Parathyroid adenoma (tissue), 2 donors: ENCODE measurements at regions not wholly inside any gene's neighbourhood (a gene's known extent, or its start where the extent isn't known, plus 50 kb on each side); places are given as distances from the start of the nearest gene placed in this dataset.
"Not testable (repeated sequence)": the region's sequence is repeated elsewhere in the genome, so short reads cannot be mapped to it uniquely, and the experiment has no call there.

Experiments used
- H2AFZ ChIP-seq: fragments of 300-600 bp; sonication (generic); one replicate; pipeline ENCODE4 v1.7.0; 2017; ENCODE audit warnings: antibody characterized with exemption, mild to moderate bottlenecking
- H3K27ac ChIP-seq: fragments of 300-600 bp; sonication (generic); one replicate; pipeline ENCODE4 v1.7.0; 2017
- H3K27me3 ChIP-seq: fragments of 300-600 bp; sonication (generic); one replicate; pipeline ENCODE4 v1.7.0; 2017; ENCODE audit warnings: low read length; ENCODE audit not compliant: control insufficient read depth, insufficient read depth
- H3K36me3 ChIP-seq: fragments of 300-600 bp; sonication (generic); one replicate; pipeline ENCODE4 v1.7.0; 2017; ENCODE audit warnings: low read length; ENCODE audit not compliant: control insufficient read depth, insufficient read depth
- H3K4me1 ChIP-seq: fragments of 300-600 bp; sonication (generic); one replicate; pipeline ENCODE4 v1.7.0; 2017; ENCODE audit warnings: control low read depth
- H3K4me2 ChIP-seq: fragments of 300-600 bp; sonication (generic); one replicate; pipeline ENCODE4 v1.7.0; 2017; ENCODE audit warnings: low read length
- H3K4me3 ChIP-seq: fragments of 300-600 bp; sonication (generic); one replicate; pipeline ENCODE4 v1.7.0; 2017; ENCODE audit warnings: low read depth, low read length
- H3K79me2 ChIP-seq: fragments of 300-600 bp; sonication (generic); one replicate; pipeline ENCODE4 v1.7.0; 2017; ENCODE audit warnings: control low read depth
- H3K9ac ChIP-seq: fragments of 300-600 bp; sonication (generic); one replicate; pipeline ENCODE4 v1.7.0; 2017; ENCODE audit warnings: mild to moderate bottlenecking
- H3K9me3 ChIP-seq: fragments of 300-600 bp; sonication (generic); one replicate; pipeline ENCODE4 v1.7.0; 2017; ENCODE audit warnings: low read length; ENCODE audit not compliant: control insufficient read depth
- TF ChIP-seq, protein P1 (sequence below): fragments of 300-600 bp; sonication (generic); IDR thresholded peaks from one replicate; pipeline ENCODE4 v1.7.0; 2017; ENCODE audit warnings: antibody characterized with exemption, mild to moderate bottlenecking
- donor health status: primary hyperparathyroidism.

DNA sequence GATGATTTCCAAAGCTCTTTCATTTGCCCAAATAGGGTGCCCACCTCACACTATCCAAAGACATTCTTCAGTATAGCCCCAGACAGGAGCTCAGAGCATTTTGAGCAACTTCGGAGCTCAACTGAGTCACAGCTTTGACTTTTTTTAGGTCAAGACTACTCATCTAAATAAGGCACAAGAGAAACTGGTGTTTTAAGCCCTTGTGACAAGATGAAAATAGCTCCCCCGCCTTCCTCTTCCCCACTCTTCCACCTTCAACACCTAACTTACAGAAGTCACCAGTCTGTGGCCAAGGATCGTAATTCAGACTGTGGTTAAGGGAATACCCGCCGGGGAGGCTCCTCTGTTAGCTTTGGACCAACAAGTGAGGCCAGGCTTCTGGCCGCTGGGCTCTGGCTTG lies 60.4 kb upstream of the CA12 start:
- H3K9ac ChIP-seq, result no peak overlapping the region
- no peaks in the 10 kb centered on the region for H3K27me3 ChIP-seq
- H3K36me3 ChIP-seq, result no peaks in the 10 kb centered on the region
- no peaks in the 10 kb centered on the region for H3K9me3 ChIP-seq
- H3K79me2 ChIP-seq, result no peaks in the 10 kb centered on the region
- H2AFZ ChIP-seq, result no peak overlapping the region
- H3K4me3 ChIP-seq, result no peak overlapping the region
- H3K27ac ChIP-seq, result no peak overlapping the region
- no peak overlapping the region for H3K4me2 ChIP-seq
- TF ChIP-seq, protein P1, sequence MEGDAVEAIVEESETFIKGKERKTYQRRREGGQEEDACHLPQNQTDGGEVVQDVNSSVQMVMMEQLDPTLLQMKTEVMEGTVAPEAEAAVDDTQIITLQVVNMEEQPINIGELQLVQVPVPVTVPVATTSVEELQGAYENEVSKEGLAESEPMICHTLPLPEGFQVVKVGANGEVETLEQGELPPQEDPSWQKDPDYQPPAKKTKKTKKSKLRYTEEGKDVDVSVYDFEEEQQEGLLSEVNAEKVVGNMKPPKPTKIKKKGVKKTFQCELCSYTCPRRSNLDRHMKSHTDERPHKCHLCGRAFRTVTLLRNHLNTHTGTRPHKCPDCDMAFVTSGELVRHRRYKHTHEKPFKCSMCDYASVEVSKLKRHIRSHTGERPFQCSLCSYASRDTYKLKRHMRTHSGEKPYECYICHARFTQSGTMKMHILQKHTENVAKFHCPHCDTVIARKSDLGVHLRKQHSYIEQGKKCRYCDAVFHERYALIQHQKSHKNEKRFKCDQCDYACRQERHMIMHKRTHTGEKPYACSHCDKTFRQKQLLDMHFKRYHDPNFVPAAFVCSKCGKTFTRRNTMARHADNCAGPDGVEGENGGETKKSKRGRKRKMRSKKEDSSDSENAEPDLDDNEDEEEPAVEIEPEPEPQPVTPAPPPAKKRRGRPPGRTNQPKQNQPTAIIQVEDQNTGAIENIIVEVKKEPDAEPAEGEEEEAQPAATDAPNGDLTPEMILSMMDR, result no peak
- peaks cover under 1% of the 10 kb centered on the region for H3K4me1 ChIP-seq

DNA sequence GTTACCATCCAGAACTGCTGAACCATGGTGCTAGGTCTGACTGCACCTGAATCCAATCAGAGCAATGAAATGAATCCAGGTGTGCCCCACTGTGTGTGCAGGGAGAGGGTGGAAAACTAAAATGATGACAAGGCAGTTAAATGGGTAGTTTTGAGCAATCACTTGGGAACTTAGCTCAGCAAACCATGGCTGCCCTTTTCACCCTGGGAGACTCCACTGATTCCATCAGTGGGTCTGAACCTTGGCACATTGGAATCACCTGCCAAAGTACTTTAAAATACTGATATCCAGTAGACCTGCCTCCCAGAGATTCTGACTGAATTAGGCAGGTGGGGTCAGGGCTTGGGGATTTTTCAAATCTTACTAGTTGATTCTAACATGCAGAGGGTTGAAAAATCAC lies 59.8 kb upstream of the USP3 start:
- TF ChIP-seq, protein P1, result no peak
- Histone ChIP-seq H3K36me3 (no peaks in the 10 kb centered on the region), H3K79me2 (no peaks in the 10 kb centered on the region)

DNA sequence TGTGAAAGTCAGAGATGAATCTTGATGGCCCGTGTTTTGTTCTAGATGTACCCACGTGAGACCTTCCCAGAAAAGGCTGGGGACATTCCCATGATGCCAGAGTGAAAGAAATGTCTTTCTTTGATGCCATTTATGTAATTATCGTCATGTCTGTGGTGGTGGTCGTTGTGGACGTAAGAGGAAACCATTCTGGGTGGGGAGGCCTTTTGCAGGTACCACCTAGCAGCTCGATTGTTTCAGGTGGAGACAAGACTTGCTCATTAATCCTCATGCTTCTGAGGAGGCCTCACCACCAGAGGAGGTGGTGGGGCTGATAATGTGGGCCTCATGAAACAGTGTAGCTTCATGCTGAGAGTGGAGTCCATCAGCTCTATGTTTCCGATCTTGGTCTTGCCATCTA lies 58.1 kb upstream of the USP3 start:
- Histone ChIP-seq H3K27me3 (no peaks in the 10 kb centered on the region), H3K9ac (no peak overlapping the region), H3K27ac (no peak overlapping the region), H2AFZ (no peak overlapping the region), H3K9me3 (no peaks in the 10 kb centered on the region), H3K4me1 (no peaks in the 10 kb centered on the region), H3K79me2 (no peaks in the 10 kb centered on the region), H3K4me3 (no peak overlapping the region), H3K4me2 (no peak overlapping the region), H3K36me3 (no peaks in the 10 kb centered on the region)
- TF ChIP-seq, protein P1, result no peak

More for the DNA sequence above, 59.8 kb upstream of the USP3 start:
- no peak overlapping the region for H3K27ac ChIP-seq
- H3K4me3 ChIP-seq, result no peak overlapping the region
- H2AFZ ChIP-seq, result no peak overlapping the region
- no peaks in the 10 kb centered on the region for H3K9me3 ChIP-seq
- H3K27me3 ChIP-seq, result no peaks in the 10 kb centered on the region
- H3K9ac ChIP-seq, result no peak overlapping the region
- H3K4me1 ChIP-seq, result no peaks in the 10 kb centered on the region
- H3K4me2 ChIP-seq, result no peak overlapping the region

DNA sequence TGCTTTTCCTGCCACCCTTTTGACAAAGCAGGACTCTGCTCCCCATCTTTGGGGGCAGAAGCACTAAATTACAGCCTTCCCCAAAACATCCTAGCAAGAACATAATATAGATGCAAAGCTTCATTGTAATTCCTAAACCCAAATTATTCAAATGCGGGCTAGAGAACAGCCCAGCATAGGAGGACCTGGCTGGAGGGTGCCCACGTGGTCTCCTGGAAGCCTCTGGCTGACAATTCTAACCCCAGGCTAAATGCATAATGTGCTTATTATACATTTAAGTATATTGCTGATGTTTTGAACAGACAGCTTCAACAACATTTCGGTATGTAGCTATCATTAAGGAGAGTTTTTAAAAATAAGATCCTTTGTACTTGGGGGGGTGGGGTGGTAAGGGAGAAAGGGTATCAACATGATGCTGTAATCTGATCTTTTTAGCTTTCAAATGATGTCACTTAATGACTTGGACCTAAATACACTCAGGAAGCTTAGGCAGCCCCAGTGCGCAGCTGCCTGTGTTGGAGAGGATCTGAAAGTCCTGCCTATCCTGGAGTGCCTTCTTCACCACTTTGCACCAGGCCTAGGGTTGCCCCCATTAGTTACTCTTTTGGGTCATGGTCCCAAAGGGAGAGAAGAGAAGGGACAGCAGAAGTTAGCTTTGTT lies 57.2 kb upstream of the USP3 start:
- TF ChIP-seq, protein P1, result no peak
- H3K4me1 ChIP-seq, result no peaks in the 10 kb centered on the region
- H3K36me3 ChIP-seq, result no peaks in the 10 kb centered on the region
- no peaks in the 10 kb centered on the region for H3K79me2 ChIP-seq
- no peak overlapping the region for H3K4me2 ChIP-seq
- H3K4me3 ChIP-seq, result no peak overlapping the region
- no peak overlapping the region for H3K27ac ChIP-seq
- H3K27me3 ChIP-seq, result no peaks in the 10 kb centered on the region
- no peak overlapping the region for H2AFZ ChIP-seq
- H3K9me3 ChIP-seq, result no peaks in the 10 kb centered on the region
- H3K9ac ChIP-seq, result no peak overlapping the region

DNA sequence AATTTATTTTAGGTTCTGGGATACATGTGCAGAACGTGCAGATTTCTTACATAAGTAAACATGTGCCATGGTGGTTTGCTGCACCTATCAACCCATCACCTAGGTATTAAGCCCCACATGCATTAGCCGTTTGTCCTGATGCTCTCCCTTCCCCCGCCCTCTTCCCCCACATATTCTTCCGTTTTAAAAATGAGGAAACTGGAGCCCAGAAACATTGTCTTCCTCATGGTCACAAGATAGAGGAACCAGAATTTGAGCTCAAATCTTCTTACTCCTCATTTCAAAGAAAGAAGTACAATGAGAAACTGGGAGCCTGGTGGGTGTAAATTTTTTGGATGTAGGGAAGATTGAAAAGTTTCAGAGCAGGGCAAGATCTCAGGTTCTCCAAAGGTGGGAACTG lies 56.1 kb upstream of the USP3 start:
- H3K4me1 ChIP-seq, result no peaks in the 10 kb centered on the region
- H2AFZ ChIP-seq, result no peak overlapping the region
- H3K27me3 ChIP-seq, result no peaks in the 10 kb centered on the region
- TF ChIP-seq, protein P1, result no peak
- H3K36me3 ChIP-seq, result no peaks in the 10 kb centered on the region
- no peak overlapping the region for H3K27ac ChIP-seq
- H3K9ac ChIP-seq, result no peak overlapping the region
- H3K4me2 ChIP-seq, result no peak overlapping the region
- H3K4me3 ChIP-seq, result no peak overlapping the region
- no peaks in the 10 kb centered on the region for H3K9me3 ChIP-seq
- H3K79me2 ChIP-seq, result no peaks in the 10 kb centered on the region

DNA sequence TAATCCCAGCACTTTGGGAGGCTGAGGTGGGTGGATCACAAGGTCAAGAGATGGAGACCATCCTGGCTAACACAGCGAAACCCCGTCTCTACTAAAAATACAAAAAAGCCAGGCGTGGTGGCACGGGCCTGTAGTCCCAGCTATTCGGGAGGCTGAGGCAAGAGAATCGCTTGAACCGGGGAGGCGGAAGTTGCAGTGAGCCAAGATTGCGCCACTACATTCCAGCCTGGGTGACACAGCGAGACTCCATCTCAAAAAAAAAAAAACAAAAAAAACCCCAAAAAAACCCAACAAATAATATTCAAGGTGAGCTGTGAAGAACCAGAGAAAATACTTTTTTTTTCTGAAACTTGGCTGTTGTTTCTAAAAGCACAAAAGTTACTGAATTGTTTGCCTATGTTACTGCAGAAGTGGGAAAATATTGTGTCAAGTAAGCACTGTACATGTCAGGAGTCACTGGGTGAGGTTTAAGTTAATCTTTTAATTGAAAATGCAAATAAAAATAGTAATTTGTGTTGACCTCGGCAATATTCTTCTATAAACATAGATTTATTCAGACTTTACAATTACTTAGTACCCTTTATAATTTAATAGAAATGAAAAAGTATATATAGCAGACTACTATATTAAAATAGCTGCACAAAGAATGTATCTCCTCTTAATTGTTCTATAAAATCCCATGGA lies 55.4 kb upstream of the USP3 start:
- not testable (repeated sequence) for H3K4me2 ChIP-seq, H3K79me2 ChIP-seq, H3K27me3 ChIP-seq, H3K27ac ChIP-seq, H3K4me3 ChIP-seq, H3K4me1 ChIP-seq, H3K9me3 ChIP-seq, H3K36me3 ChIP-seq, H3K9ac ChIP-seq, H2AFZ ChIP-seq
